Right atrium auricular region (tissue), 2 donors: ENCODE measurements at regions not wholly inside any gene's neighbourhood (a gene's known extent, or its start where the extent isn't known, plus 50 kb on each side); places are given as distances from the start of the nearest gene placed in this dataset.

Source experiments
- DNase-seq: peaks from one replicate; pipeline ENCODE4 v3.0.0-alpha.2; 2019; ENCODE audit warnings: low spot score
- H3K27ac ChIP-seq, 2 donors: fragments of 200-600 bp; sonication (generic); 1 replicate in 1 of 2; 2 replicates in 1 of 2; pipeline ENCODE4 v1.5.1; 2016 to 2019
- H3K27me3 ChIP-seq, 2 donors: fragments of 200-600 bp; sonication (generic); one replicate each; pipeline versions ENCODE4 v1.5.1 to v1.6.0; 2017 to 2019
- H3K36me3 ChIP-seq: fragments of 200-600 bp; sonication (generic); one replicate; pipeline ENCODE4 v1.5.1; 2016
- H3K4me1 ChIP-seq, 2 donors: fragments of 200-600 bp; sonication (generic); one replicate each; pipeline versions ENCODE4 v1.5.1 to v1.6.0; 2017 to 2019
- H3K4me3 ChIP-seq, 2 donors: fragments of 200-600 bp; sonication (generic); 1 replicate in 1 of 2; 2 replicates in 1 of 2; pipeline ENCODE4 v1.5.1; 2017 to 2019; ENCODE audit warnings: mild to moderate bottlenecking in 1 of 2, moderate library complexity in 1 of 2
- H3K9me3 ChIP-seq, 2 donors: fragments of 200-600 bp; sonication (generic); one replicate each; pipeline ENCODE4 v1.5.1; 2019
- CTCF ChIP-seq, 2 donors: fragments of 200-600 bp; sonication (generic); IDR thresholded peaks; one replicate each; pipeline ENCODE4 v1.5.1; 2019; ENCODE audit warnings: antibody characterized with exemption in 2 of 2

GRCh38 chr5:68745448-68745847 lies 348.4 kb upstream of the SLC30A5 start:
- Histone ChIP-seq H3K9me3 (no peaks in the 10 kb centered on the region), H3K4me3 (no peak overlapping the region), H3K36me3 (no peaks in the 10 kb centered on the region), H3K27me3 (no peaks in the 10 kb centered on the region), H3K4me1 (no peaks in the 10 kb centered on the region), H3K27ac (no peak overlapping the region)
- TF ChIP-seq CTCF (IDR thresholded peaks at IDR 0.05) = peak in 1 of 2 donors; percentile 25
- DNase-seq = no peak

- H3K4me1 ChIP-seq = no peaks in the 10 kb centered on the region
- no peaks in the 10 kb centered on the region for H3K36me3 ChIP-seq
- no peak for DNase-seq
- no peak overlapping the region for H3K4me3 ChIP-seq
- no peak for TF ChIP-seq CTCF (IDR thresholded peaks at IDR 0.05)
- no peaks in the 10 kb centered on the region for H3K9me3 ChIP-seq
- no peak overlapping the region for H3K27ac ChIP-seq
- H3K27me3 ChIP-seq = no peaks in the 10 kb centered on the region
These were observed 347.6 kb upstream of the SLC30A5 start for GRCh38 chr5:68746220-68746619.

GRCh38 chr5:68746643-68747420 lies 347.0 kb upstream of the SLC30A5 start:
- TF ChIP-seq CTCF (IDR thresholded peaks at IDR 0.05) = no peak
- Histone ChIP-seq H3K36me3 (no peaks in the 10 kb centered on the region), H3K9me3 (no peaks in the 10 kb centered on the region), H3K27me3 (no peaks in the 10 kb centered on the region), H3K27ac (no peak overlapping the region), H3K4me3 (no peak overlapping the region), H3K4me1 (no peaks in the 10 kb centered on the region)
- DNase-seq = no peak

GRCh38 chr5:68747521-68747920 lies 346.3 kb upstream of the SLC30A5 start:
- Histone ChIP-seq H3K27ac (no peak overlapping the region), H3K27me3 (no peaks in the 10 kb centered on the region), H3K9me3 (no peaks in the 10 kb centered on the region), H3K4me3 (no peak overlapping the region), H3K36me3 (no peaks in the 10 kb centered on the region), H3K4me1 (no peaks in the 10 kb centered on the region)
- no peak for TF ChIP-seq CTCF (IDR thresholded peaks at IDR 0.05)
- DNase-seq = no peak

- DNase-seq = no peak
- no peaks in the 10 kb centered on the region for H3K9me3 ChIP-seq
- no peak for TF ChIP-seq CTCF (IDR thresholded peaks at IDR 0.05)
- H3K27me3 ChIP-seq = no peaks in the 10 kb centered on the region
- no peaks in the 10 kb centered on the region for H3K4me1 ChIP-seq
- no peak overlapping the region for H3K27ac ChIP-seq
- no peaks in the 10 kb centered on the region for H3K36me3 ChIP-seq
- no peak overlapping the region for H3K4me3 ChIP-seq
These were observed 345.7 kb upstream of the SLC30A5 start for GRCh38 chr5:68748101-68748500.

- Histone ChIP-seq H3K9me3 (no peaks in the 10 kb centered on the region), H3K27me3 (no peaks in the 10 kb centered on the region), H3K4me3 (no peak overlapping the region), H3K27ac (no peak overlapping the region), H3K36me3 (no peaks in the 10 kb centered on the region), H3K4me1 (no peaks in the 10 kb centered on the region)
- no peak for TF ChIP-seq CTCF (IDR thresholded peaks at IDR 0.05)
- no peak for DNase-seq
These were observed 344.7 kb upstream of the SLC30A5 start for GRCh38 chr5:68749077-68749476.
